Fibroblast of lung (primary cell): ENCODE measurements at regions not wholly inside any gene's neighbourhood (a gene's known extent, or its start where the extent isn't known, plus 50 kb on each side); places are given as distances from the start of the nearest gene placed in this dataset.

Experiments used
- EZH2 ChIP-seq: IDR thresholded peaks from 2 replicates; pipeline ENCODE4 v1.5.1; 2012; ENCODE audit warnings: low read length, control low read depth, mild to moderate bottlenecking; ENCODE audit errors: missing control alignments
- TF ChIP-seq, protein P1 (sequence below), 2 donors: IDR thresholded peaks in 1 of 2; conservative IDR thresholded peaks in 1 of 2; 1 replicate in 1 of 2; 2 replicates in 1 of 2; pipeline ENCODE4 v1.5.1; 2011 to 2012; ENCODE audit warnings: low read length in 2 of 2, control low read depth in 1 of 2, inconsistent platforms in 1 of 2, low read depth in 1 of 2, mild to moderate bottlenecking in 1 of 2

DNA sequence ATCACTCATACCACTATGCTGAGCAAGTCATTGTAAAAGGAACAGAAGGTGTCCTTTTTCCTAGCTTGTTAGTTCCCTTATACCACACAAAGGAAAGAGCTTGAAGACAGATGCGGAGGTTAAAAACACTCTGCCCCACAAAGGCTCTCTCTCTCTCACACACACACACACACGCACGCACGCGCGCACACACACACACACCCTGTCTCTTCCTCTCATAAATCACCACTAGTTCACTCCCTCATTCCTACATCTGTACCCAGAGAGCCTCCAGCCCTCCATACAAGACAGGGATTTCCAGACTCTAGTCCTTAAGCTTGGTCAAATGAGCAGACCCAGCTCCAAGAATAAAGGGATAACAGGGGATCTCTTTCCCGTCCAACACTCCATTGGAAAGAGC is 120.1 kb upstream of the THBS1 start:
- TF ChIP-seq, protein P1, sequence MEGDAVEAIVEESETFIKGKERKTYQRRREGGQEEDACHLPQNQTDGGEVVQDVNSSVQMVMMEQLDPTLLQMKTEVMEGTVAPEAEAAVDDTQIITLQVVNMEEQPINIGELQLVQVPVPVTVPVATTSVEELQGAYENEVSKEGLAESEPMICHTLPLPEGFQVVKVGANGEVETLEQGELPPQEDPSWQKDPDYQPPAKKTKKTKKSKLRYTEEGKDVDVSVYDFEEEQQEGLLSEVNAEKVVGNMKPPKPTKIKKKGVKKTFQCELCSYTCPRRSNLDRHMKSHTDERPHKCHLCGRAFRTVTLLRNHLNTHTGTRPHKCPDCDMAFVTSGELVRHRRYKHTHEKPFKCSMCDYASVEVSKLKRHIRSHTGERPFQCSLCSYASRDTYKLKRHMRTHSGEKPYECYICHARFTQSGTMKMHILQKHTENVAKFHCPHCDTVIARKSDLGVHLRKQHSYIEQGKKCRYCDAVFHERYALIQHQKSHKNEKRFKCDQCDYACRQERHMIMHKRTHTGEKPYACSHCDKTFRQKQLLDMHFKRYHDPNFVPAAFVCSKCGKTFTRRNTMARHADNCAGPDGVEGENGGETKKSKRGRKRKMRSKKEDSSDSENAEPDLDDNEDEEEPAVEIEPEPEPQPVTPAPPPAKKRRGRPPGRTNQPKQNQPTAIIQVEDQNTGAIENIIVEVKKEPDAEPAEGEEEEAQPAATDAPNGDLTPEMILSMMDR (conservative IDR thresholded peaks at IDR 0.05 in 1 of 2, IDR thresholded peaks at IDR 0.05 in 1 of 2; ENCODE audit: low read depth in 1 of 2, low read length in 2 of 2): no peak
- no peak for TF ChIP-seq EZH2
